ENCODE measurements at regions not wholly inside any gene's neighbourhood (a gene's known extent, or its start where the extent isn't known, plus 50 kb on each side); places are given as distances from the start of the nearest gene placed in this dataset.
"Not testable (repeated sequence)": the region's sequence is repeated elsewhere in the genome, so short reads cannot be mapped to it uniquely, and the experiment has no call there.

- 92% methylated on average over 1 of the region's 1 CpG for whole genome bisulfite sequencing
These were observed 393.8 kb downstream of the OLFM4 start for GRCh38 chr13:53422415-53422814.

GRCh38 chr13:53436396-53436795 is 407.8 kb downstream of the OLFM4 start:
- 28% methylated on average over 3 of the region's 3 CpGs for WGBS
- Histone ChIP-seq H3K36me3 (ENCODE audit: insufficient read depth) (no peaks in the 10 kb centered on the region), H3K27ac (ENCODE audit: low read depth) (no peak overlapping the region), H3K4me1 (ENCODE audit: insufficient read depth) (no peaks in the 10 kb centered on the region), H3K4me3 (ENCODE audit: low read depth, low read length) (no peak overlapping the region)
- no peak for DNase-seq (ENCODE audit: extremely low spot score)

More at GRCh38 chr13:53422415-53422814, 393.8 kb downstream of the OLFM4 start:
- H3K4me3 ChIP-seq (ENCODE audit: low read depth, low read length) = no peak overlapping the region
- no peaks in the 10 kb centered on the region for H3K4me1 ChIP-seq (ENCODE audit: insufficient read depth)
- DNase-seq (ENCODE audit: extremely low spot score) = no peak
- no peak overlapping the region for H3K27ac ChIP-seq (ENCODE audit: low read depth)
- H3K36me3 ChIP-seq (ENCODE audit: insufficient read depth) = no peaks in the 10 kb centered on the region

GRCh38 chr13:53439439-53440225 is 411.0 kb downstream of the OLFM4 start:
- no peak overlapping the region for H3K4me3 ChIP-seq (ENCODE audit: low read depth, low read length)
- WGBS = 97% methylated on average over 19 of the region's 20 CpGs

GRCh38 chr13:53442979-53443378 is 414.4 kb downstream of the OLFM4 start:
- DNase-seq (ENCODE audit: extremely low spot score) = no peak
- Histone ChIP-seq H3K4me3 (ENCODE audit: low read depth, low read length) (no peak overlapping the region), H3K27ac (ENCODE audit: low read depth) (no peak overlapping the region), H3K36me3 (ENCODE audit: insufficient read depth) (no peaks in the 10 kb centered on the region), H3K4me1 (ENCODE audit: insufficient read depth) (no peaks in the 10 kb centered on the region)
- 87% methylated on average over 5 of the region's 5 CpGs for WGBS

More at GRCh38 chr13:53439439-53440225, 411.0 kb downstream of the OLFM4 start:
- H3K36me3 ChIP-seq (ENCODE audit: insufficient read depth) = no peaks in the 10 kb centered on the region
- H3K27ac ChIP-seq (ENCODE audit: low read depth) = no peak overlapping the region
- H3K4me1 ChIP-seq (ENCODE audit: insufficient read depth) = no peaks in the 10 kb centered on the region
- no peak for DNase-seq (ENCODE audit: extremely low spot score)

GRCh38 chr13:53445686-53446085 is 417.1 kb downstream of the OLFM4 start:
- 17% methylated on average over 1 of the region's 1 CpG for WGBS
- H3K36me3 ChIP-seq (ENCODE audit: insufficient read depth) = no peaks in the 10 kb centered on the region
- H3K27ac ChIP-seq (ENCODE audit: low read depth) = no peak overlapping the region
- H3K4me3 ChIP-seq (ENCODE audit: low read depth, low read length) = no peak overlapping the region
- H3K4me1 ChIP-seq (ENCODE audit: insufficient read depth) = no peaks in the 10 kb centered on the region
- DNase-seq (ENCODE audit: extremely low spot score) = no peak

GRCh38 chr13:53447456-53447855 is 418.8 kb downstream of the OLFM4 start:
- DNase-seq (ENCODE audit: extremely low spot score) = no peak
- Histone ChIP-seq H3K36me3 (ENCODE audit: insufficient read depth) (no peaks in the 10 kb centered on the region), H3K27ac (ENCODE audit: low read depth) (no peak overlapping the region), H3K4me3 (ENCODE audit: low read depth, low read length) (no peak overlapping the region), H3K4me1 (ENCODE audit: insufficient read depth) (no peaks in the 10 kb centered on the region)
- WGBS = 87% methylated on average over 4 of the region's 4 CpGs

- Histone ChIP-seq H3K4me3 (ENCODE audit: low read depth, low read length) (no peak overlapping the region), H3K27ac (ENCODE audit: low read depth) (no peak overlapping the region), H3K4me1 (ENCODE audit: insufficient read depth) (no peaks in the 10 kb centered on the region), H3K36me3 (ENCODE audit: insufficient read depth) (no peaks in the 10 kb centered on the region)
- 77% methylated on average over 5 of the region's 5 CpGs for WGBS
- no peak for DNase-seq (ENCODE audit: extremely low spot score)
These were observed 419.2 kb downstream of the OLFM4 start for GRCh38 chr13:53447863-53448262.

- H3K4me1 ChIP-seq (ENCODE audit: insufficient read depth); H3K27ac ChIP-seq (ENCODE audit: low read depth); H3K4me3 ChIP-seq (ENCODE audit: low read depth, low read length); H3K36me3 ChIP-seq (ENCODE audit: insufficient read depth); DNase-seq (ENCODE audit: extremely low spot score): not testable (repeated sequence)
- 91% methylated on average over 29 of the region's 29 CpGs for WGBS
These were observed 423.7 kb downstream of the OLFM4 start for GRCh38 chr13:53452263-53452808.

GRCh38 chr13:53460796-53461195 is 432.2 kb downstream of the OLFM4 start:
- H3K36me3 ChIP-seq (ENCODE audit: insufficient read depth) = no peaks in the 10 kb centered on the region
- no peaks in the 10 kb centered on the region for H3K4me1 ChIP-seq (ENCODE audit: insufficient read depth)
- no peak overlapping the region for H3K27ac ChIP-seq (ENCODE audit: low read depth)
- WGBS = 30% methylated on average over 1 of the region's 1 CpG
- no peak for DNase-seq (ENCODE audit: extremely low spot score)
- no peak overlapping the region for H3K4me3 ChIP-seq (ENCODE audit: low read depth, low read length)

- DNase-seq (ENCODE audit: extremely low spot score) = no peak
- Histone ChIP-seq H3K4me3 (ENCODE audit: low read depth, low read length) (no peak overlapping the region), H3K27ac (ENCODE audit: low read depth) (no peak overlapping the region), H3K36me3 (ENCODE audit: insufficient read depth) (no peaks in the 10 kb centered on the region), H3K4me1 (ENCODE audit: insufficient read depth) (no peaks in the 10 kb centered on the region)
- 75% methylated on average over 3 of the region's 3 CpGs for WGBS
These were observed 434.5 kb downstream of the OLFM4 start for GRCh38 chr13:53463106-53463505.

- H3K4me3 ChIP-seq (ENCODE audit: low read depth, low read length) = no peak overlapping the region
- no peak for DNase-seq (ENCODE audit: extremely low spot score)
- no peak overlapping the region for H3K27ac ChIP-seq (ENCODE audit: low read depth)
- H3K36me3 ChIP-seq (ENCODE audit: insufficient read depth) = no peaks in the 10 kb centered on the region
- H3K4me1 ChIP-seq (ENCODE audit: insufficient read depth) = no peaks in the 10 kb centered on the region
- WGBS = 88% methylated on average over 1 of the region's 1 CpG
These were observed 438.0 kb downstream of the OLFM4 start for GRCh38 chr13:53466576-53466975.

- H3K27ac ChIP-seq (ENCODE audit: low read depth) = no peak overlapping the region
- WGBS = 20% methylated on average over 4 of the region's 4 CpGs
- no peaks in the 10 kb centered on the region for H3K4me1 ChIP-seq (ENCODE audit: insufficient read depth)
- no peak overlapping the region for H3K4me3 ChIP-seq (ENCODE audit: low read depth, low read length)
- no peak for DNase-seq (ENCODE audit: extremely low spot score)
- no peaks in the 10 kb centered on the region for H3K36me3 ChIP-seq (ENCODE audit: insufficient read depth)
These were observed 444.8 kb downstream of the OLFM4 start for GRCh38 chr13:53473397-53473796.

GRCh38 chr13:53474878-53475277 is 446.3 kb downstream of the OLFM4 start:
- no peaks in the 10 kb centered on the region for H3K4me1 ChIP-seq (ENCODE audit: insufficient read depth)
- DNase-seq (ENCODE audit: extremely low spot score) = no peak
- 64% methylated on average over 2 of the region's 2 CpGs for WGBS
- no peaks in the 10 kb centered on the region for H3K36me3 ChIP-seq (ENCODE audit: insufficient read depth)
- H3K4me3 ChIP-seq (ENCODE audit: low read depth, low read length) = no peak overlapping the region
- no peak overlapping the region for H3K27ac ChIP-seq (ENCODE audit: low read depth)

- DNase-seq (ENCODE audit: extremely low spot score) = no peak
- no peaks in the 10 kb centered on the region for H3K36me3 ChIP-seq (ENCODE audit: insufficient read depth)
- no peak overlapping the region for H3K27ac ChIP-seq (ENCODE audit: low read depth)
- H3K4me1 ChIP-seq (ENCODE audit: insufficient read depth) = peaks cover 1% of the 10 kb centered on the region
- 28% methylated on average over 5 of the region's 5 CpGs for WGBS
- H3K4me3 ChIP-seq (ENCODE audit: low read depth, low read length) = no peak overlapping the region
These were observed 462.1 kb downstream of the OLFM4 start for GRCh38 chr13:53490752-53491151.
